GM12874 (cell line): ENCODE measurements at regions not wholly inside any gene's neighbourhood (a gene's known extent, or its start where the extent isn't known, plus 50 kb on each side); places are given as distances from the start of the nearest gene placed in this dataset.

Source experiments
- CTCF ChIP-seq: IDR thresholded peaks from 2 replicates; pipeline ENCODE4 v1.5.1; 2011; ENCODE audit warnings: low read depth, mild to moderate bottlenecking, control low read depth, low read length, moderate library complexity; ENCODE audit not compliant: insufficient read depth

- TF ChIP-seq CTCF = no peak
Measured at GRCh38 chr10:129353101-129353500, 113.9 kb upstream of the MGMT start.

GRCh38 chr10:129360046-129360445 lies 107.0 kb upstream of the MGMT start:
- no peak for TF ChIP-seq CTCF

GRCh38 chr10:129361676-129362376 lies 105.2 kb upstream of the MGMT start:
- TF ChIP-seq CTCF = no peak

GRCh38 chr10:129364949-129365348 lies 102.1 kb upstream of the MGMT start:
- no peak for TF ChIP-seq CTCF

- TF ChIP-seq CTCF = no peak
Measured at GRCh38 chr10:129365767-129366402, 101.2 kb upstream of the MGMT start.

- TF ChIP-seq CTCF = no peak
Measured at GRCh38 chr10:129366450-129366849, 100.6 kb upstream of the MGMT start.

- no peak for TF ChIP-seq CTCF
Measured at GRCh38 chr10:129369566-129369965, 97.5 kb upstream of the MGMT start.
